ELR (cell line): ENCODE measurements at regions not wholly inside any gene's neighbourhood (a gene's known extent, or its start where the extent isn't known, plus 50 kb on each side); places are given as distances from the start of the nearest gene placed in this dataset.
"Not testable (repeated sequence)": the region's sequence is repeated elsewhere in the genome, so short reads cannot be mapped to it uniquely, and the experiment has no call there.

Experiments
- DNase-seq: peaks from one replicate; pipeline ENCODE4 v3.0.0-alpha.2; 2015; ENCODE audit warnings: low read depth

DNA sequence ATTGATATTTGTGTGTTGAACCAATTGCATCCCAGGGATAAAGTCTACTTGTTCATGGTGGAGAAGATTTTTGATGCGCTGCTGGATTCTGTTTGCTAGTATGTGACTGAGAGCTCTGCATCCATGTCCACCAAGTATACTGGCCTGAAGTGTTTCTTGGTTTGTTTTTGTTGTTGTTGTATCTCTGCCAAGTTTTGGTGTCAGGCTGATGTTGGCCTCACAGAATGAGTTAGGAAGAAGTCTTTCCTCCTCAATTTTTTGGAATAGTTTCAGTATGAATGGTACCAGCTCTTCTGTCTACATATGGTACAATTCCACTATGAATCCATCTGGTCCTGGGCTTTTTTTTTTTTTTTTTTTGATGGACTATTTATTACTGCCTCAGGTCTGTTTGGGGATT is 50.9 kb upstream of the OSTN start:
- DNase-seq: no peak

DNA sequence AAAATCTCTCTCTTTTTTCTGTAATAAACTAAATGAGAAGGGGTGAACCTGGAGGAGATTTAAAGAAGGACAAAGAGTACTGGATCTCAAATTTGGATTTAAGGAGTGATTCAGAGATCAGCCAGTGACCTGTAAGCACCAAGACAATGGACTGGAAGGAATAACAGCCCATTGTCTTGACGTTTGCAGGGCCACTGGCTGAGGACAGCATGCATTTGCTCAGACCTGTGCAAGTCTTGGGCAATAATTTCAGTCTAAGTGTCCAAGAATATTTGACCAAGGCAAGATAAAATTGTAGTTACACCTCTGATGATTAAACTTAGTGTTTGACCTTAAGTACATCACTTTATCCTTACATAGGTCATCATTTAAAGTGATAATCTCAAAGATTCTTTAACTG is 55.8 kb upstream of the OSTN start:
- DNase-seq: no peak

DNA sequence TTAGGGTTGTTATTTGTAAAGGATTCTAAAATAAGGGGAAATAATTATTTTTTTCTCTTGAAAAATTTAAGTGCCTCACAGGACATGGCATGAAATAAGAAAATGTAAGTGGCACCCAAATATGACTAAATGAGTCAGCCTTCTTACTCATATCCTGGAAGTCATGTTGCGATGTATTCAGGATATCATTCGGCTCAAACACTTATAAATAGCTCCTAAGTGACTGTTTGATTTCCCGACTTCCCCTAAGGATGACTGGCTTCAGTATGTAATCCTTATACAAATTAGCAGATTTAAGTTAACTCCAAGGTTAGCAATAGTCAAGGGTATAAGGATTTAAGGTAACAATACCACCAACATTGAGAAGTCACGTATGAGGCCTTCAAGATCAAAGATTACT is 57.3 kb upstream of the OSTN start:
- DNase-seq: peak; percentile 94

- no peak for DNase-seq
These were observed 59.3 kb upstream of the OSTN start for GRCh38 chr3:191139736-191140135.

DNA sequence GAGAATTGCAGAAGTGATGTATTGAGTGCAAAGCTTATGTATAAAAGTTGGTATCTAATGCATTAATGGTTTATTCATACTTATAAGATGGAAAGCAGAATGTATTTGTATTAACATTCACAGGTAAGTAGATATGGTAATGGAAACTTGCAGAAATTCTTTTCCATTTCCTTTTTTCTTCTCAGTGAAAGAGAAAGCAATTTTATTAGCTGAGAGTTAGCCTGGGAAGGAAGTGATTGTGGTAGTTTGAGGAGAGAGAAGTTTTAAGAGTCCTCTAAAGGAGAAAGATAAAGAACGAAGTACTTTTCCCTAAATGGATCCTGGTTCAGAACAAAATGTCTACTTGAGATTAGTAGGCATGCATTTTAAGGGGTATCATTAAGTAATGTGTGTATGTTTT is 60.1 kb upstream of the OSTN start:
- DNase-seq: no peak

- no peak for DNase-seq
These were observed 61.3 kb upstream of the OSTN start for GRCh38 chr3:191137708-191138107.

- DNase-seq: peak; percentile 51
These were observed 62.7 kb upstream of the OSTN start for GRCh38 chr3:191136347-191136746.

DNA sequence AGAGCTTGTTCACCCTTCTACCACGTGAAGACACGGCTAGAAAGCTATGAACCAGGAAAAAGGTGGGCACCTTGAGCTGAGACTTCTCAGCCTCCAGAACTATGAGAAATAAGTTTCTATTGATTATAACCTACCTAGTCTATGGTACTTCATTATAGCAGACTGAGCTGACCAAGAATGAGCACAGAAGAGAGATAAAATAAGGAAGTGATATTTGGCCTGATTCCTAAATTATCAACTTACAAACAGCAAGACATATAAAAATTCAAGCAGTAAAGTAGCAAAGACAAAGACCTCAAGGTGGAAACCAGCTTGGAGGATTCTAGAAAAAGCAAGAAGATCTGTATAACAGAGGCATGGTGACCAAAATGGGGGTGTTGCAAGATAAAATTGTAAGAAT is 63.9 kb upstream of the OSTN start:
- no peak for DNase-seq

GRCh38 chr3:191133359-191133758 is 65.7 kb upstream of the OSTN start:
- DNase-seq: no peak

- DNase-seq: no peak
These were observed 67.7 kb upstream of the OSTN start for GRCh38 chr3:191131305-191131704.

GRCh38 chr3:191124891-191125290 is 74.2 kb upstream of the OSTN start:
- not testable (repeated sequence) for DNase-seq

- no peak for DNase-seq
These were observed 75.1 kb upstream of the OSTN start for GRCh38 chr3:191123946-191124345.

- DNase-seq: no peak
These were observed 75.8 kb upstream of the OSTN start for GRCh38 chr3:191123231-191123630.

- DNase-seq: no peak
These were observed 78.4 kb upstream of the OSTN start for GRCh38 chr3:191120447-191121298.

DNA sequence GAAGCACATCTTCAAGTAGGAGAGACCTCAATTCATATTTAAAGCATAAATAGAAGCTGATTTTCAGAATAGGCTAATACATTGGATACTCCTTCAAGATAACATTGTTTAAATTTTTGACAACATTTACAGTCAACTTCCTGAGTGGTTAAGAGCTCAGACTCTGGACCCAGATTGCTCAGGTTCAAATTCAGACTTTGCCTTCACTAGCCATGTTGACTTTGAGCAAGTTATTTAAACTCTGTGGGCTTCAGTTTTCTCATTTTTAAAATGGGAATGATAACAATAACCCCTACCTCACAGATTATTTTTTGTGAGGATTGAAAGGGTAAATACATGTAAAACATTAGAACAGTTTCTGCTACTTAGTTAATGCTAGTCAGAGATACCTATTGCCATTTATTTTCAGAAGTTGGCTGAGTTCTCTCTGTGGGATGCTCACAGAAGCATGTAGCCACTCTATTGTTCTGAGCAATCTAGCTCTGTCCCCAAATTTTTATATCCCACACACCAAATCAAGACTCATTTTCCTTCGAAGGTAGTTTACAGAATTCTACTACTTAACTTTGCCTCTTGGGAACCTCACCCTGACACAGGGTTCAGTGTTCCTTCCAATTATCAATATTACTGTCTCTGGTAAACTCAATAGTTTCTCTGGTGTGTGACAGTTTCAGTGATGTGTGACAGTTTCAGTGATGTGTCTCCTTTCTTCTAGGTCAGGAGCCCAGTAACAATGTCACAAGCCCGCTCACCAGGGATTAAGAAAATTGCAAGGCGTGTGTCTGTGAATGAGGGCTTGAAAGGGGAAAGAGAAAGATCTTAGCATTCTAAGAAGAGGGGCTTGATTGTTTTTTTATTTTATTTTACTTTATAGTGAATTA is 79.4 kb upstream of the OSTN start:
- no peak for DNase-seq

DNA sequence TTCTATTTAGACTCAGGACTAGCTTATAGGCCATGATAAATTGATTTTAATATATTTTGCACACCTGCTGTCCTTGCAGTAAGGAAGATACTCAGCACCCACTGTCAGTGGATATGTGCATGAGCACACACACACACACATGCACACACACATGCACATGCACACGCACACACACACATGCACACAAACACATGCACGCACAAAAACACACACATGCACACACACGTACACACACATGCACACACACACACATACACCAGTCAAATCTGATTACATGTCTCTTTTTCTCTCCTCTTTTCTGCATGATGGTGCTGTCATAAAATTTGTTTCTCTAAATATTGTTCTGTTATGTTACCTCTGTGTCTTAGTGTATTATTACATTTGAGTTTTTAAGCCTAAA is 87.3 kb upstream of the OSTN start:
- DNase-seq: no peak

DNA sequence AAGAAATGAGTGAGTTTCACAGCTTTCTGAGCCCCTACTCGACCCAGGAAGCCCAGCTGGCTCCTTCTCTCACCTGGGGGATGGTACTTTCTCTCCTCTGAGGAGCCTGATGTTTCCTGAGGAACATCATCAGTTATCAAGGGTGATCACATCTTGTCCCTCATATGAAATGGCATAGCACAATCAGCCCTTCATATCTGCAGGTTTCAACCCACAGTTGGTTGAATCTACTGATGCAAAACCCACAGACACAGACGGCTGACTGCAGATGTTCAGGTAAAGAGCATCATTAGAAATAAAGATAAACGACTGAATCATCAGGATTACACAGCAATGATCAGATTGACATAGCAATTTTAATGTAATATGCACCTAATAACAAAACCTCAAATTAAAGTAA is 93.6 kb upstream of the OSTN start:
- no peak for DNase-seq

DNA sequence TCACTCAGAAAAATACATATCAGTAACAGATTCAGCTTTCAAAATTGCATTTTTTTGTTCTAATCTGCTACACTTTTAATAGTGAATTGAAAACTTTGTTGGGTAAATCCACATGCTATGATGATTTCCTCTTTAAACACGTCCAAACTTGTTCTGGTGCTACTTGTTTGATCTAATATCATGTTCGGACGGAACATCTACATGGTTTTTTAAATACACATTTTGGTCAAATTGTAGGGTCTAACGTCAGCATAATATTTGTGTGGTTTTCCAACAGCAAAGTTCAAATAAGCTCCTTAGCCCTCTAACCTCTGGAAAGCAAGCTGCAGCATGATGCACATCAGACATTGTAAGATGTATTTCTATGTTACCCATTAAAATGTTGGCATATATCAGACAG is 98.5 kb upstream of the OSTN start:
- DNase-seq: no peak

DNA sequence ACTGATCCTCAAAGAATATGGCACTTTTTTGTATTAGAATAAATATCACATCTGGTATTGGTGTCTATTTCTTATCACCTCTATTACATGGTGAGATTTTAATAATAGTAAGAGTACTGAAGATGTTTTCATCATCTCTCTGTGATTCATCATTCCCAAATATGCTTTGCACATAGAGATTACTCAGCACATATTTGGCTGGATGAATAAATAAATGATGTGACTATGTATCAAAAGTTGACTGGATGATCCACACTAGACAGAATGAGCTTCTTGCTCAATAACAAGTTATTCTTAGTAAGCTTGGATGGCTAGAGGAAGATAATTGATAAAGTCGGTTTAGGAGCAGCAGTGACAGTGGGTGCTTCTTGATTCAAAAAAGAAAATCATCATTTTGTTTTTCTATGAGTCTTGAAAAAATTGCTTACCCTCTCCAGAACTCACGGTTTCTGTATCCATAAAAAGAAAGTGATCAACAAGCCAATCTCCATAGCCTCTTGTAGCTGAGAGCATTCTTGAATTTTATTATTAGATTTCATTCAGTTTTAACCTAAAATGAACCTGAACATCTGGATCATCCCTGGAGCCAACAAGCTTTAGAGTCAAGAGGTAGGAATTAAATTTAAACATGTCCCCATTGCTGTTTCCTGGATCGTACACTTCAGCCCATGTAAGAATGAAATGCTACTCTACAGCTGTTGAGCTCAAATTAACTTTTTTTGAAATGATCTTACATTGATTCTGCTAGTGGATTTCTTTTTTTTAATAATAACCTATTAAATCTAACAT is 104.8 kb upstream of the OSTN start:
- peak; percentile 79 for DNase-seq

DNA sequence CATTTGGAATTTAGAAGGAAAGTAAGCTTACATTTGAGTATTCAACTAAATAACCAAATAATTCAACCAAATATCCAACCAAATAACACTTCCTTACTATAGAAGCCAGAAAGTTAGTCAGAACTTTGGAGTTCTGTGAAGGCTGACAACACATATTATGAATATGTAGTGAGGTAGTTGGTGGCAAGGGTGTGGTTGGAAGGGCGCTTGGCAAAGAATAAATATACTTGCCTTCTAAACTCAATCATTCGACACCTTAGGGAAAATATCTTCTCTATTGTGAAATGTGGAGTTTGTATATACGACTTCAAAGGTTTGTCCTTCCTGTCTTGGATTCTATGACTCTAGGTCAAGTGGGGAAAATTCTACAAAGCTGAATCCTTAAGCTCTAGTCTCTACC is 111.7 kb upstream of the OSTN start:
- DNase-seq: peak; percentile 60

DNA sequence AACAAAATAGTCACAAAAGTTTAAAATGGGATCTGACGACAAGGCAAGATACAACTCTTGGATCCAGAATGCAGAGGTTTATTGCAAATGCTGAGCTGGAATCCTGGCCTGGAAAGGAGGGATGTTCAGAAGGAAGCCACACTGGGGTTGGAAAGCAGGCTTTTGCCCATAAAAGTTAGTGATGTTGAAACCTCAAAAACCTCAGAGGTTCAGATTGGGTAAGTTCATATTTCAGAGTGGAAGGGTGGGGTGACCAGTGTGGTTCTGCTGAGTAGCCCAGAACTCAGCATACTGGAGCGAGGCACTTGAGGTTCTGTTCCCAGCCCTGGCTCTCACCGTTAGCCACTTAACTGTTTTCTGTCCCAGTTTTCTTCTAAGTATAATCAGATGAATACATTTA is 114.0 kb upstream of the OSTN start:
- DNase-seq: peak; percentile 15

DNA sequence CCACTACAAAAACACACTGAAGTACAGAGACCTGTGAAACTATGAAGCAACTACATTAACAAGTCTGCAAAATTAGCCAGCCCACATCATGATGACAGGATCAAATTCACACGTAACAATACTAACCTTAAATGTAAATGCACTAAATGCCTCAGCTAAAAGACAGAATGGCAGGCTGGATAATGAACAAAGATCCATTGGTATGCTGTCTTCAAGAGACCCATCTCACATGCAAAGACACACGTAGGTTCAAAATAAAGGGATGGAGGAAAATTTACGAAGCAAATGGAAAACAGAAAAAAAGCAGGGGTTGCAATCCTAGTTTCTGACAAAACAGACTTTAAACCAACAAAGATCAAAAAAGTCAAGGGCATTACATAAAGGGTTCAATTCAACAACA is 120.1 kb upstream of the OSTN start:
- DNase-seq: not testable (repeated sequence)
